Erythroblast (primary cell): ENCODE measurements at regions not wholly inside any gene's neighbourhood (a gene's known extent, or its start where the extent isn't known, plus 50 kb on each side); places are given as distances from the start of the nearest gene placed in this dataset.

Experiments
- GATA1 ChIP-seq: IDR thresholded peaks from 2 replicates; pipeline ENCODE4 v1.6.1; 2011; ENCODE audit warnings: low read depth, mild to moderate bottlenecking, control low read depth, low read length, moderate library complexity
- POLR2A ChIP-seq: IDR thresholded peaks from 2 replicates; pipeline ENCODE4 v1.6.1; 2011; ENCODE audit warnings: mild to moderate bottlenecking, low read length

DNA sequence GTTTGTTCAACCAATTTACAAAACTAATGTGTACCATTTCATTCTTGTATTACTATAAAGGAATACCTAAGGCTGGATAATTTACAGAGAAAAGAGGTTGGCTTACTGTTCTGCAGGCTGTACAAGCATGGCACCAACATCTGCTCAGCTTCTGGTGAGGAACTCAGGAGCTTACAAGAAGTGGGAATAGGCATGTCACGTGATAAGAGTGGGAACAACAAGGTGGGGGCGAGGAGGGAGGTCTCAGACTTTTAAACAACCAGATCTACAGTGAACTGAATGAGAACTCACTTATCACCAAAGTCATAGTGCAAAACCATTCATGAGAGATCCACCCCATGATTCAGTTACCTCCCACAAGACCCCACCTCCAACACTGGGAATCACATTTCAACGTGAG lies 1178.0 kb downstream of the REEP3 start:
- TF ChIP-seq POLR2A (no peak), GATA1 (no peak)
